ENCODE measurements at regions not wholly inside any gene's neighbourhood (a gene's known extent, or its start where the extent isn't known, plus 50 kb on each side); places are given as distances from the start of the nearest gene placed in this dataset.
A peak's percentile ranks its signal among the peaks of the same experiment; 100 is the strongest.
"Not testable (repeated sequence)": the region's sequence is repeated elsewhere in the genome, so short reads cannot be mapped to it uniquely, and the experiment has no call there.

DNA sequence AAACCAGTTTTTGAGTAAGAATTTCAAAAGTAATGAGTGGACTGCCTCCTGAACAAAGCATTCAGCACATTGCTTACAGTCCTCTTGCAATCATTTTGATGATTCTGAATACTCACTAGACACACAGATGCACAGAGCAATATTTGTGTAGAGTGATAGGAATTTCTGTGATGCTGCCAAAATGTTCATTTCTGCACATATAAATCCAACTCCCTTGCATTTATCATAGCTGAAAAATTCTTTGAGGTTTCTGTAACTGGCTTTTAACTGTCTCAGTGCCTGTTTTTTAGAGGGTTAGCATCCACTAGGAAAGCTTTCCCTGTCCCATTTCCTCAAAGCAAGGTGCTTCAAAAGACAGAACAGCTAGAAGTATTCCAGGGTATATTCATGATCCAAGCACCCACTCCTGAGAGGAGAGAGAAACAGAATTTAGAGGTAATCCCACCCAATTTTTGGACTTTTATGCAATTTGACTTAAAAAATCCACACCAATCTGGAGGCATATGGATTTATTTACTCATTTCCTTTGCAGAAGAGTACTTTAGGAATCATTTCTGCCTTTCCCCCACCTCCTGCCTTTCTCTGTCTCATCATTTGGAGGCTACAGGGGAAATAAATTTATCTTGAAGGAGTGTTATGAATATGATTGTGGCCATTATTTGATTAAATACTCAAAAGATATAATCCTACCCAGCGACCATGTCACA lies 234.5 kb upstream of the SLIT2 start:
- TF ChIP-seq CTCF (IDR thresholded peaks at IDR 0.05; ENCODE audit: control insufficient read depth, insufficient read depth, low read depth, low read length, missing control alignments): no peak
- no peak overlapping the region for H3K4me3 ChIP-seq (ENCODE audit: control insufficient read depth, low read depth, low read length)
- peak; percentile 82 for DNase-seq (ENCODE audit: low read depth)

DNA sequence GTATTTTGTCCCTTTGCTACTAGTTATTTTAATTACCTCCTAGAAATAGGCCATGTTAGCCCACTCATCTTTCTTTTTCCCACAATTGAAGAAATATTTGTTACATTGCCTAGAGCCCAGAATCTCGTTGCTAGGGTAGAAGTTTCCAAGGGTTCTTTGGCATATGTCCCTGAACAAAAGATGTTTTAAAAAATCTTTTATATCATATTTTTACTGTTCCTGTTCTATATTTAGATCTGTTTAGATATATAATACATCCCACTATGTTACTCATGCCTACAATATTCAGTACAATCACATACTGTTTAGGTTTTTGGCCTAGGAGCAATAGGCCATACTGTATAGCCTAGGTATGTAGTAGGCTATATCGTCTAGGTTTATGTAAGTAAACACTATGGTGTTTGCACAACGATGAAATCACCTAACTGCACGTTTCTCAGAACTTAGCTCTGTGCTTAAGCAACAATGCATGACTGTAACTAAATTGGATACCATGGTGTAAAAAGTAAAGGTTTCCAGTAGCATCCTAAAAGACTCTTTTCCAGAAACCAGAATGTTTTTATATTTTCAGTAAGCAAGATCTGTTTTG lies 236.0 kb upstream of the SLIT2 start:
- H3K4me3 ChIP-seq (ENCODE audit: control insufficient read depth, low read depth, low read length): no peak overlapping the region
- no peak for TF ChIP-seq CTCF (IDR thresholded peaks at IDR 0.05; ENCODE audit: control insufficient read depth, insufficient read depth, low read depth, low read length, missing control alignments)
- no peak for DNase-seq (ENCODE audit: low read depth)

- DNase-seq (ENCODE audit: low read depth); H3K4me3 ChIP-seq (ENCODE audit: control insufficient read depth, low read depth, low read length): not testable (repeated sequence)
These were observed 247.7 kb upstream of the SLIT2 start for GRCh38 chr4:20003836-20004558.

DNA sequence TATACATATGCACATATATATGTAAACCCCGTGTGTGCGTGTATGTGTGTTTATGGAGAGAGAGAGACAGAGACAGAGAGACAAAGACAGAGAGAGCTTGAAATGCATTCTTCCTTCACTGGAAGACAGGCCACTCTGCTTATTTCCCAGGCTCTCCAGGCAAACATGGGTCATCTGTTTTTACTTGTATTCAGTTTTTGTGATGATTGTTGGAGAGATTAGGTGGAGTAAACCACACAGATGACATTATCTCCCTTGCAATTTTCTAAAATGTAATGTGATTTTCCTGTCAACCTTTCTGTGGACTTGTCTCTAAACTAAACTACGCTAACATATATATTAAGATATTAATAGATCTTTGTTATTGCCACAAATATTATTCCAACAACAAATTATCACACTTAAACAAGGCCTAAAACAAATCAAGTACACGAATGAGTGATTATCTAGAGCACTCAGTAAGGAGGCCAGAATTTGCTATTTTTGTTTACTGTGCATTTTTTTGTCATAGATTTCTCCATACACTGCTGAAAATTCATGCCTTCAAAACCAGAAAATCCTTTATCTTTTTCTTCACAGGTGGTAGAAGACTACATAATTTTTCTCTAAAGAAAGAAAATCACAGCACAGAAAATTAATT lies 251.8 kb upstream of the SLIT2 start:
- DNase-seq (ENCODE audit: low read depth): no peak
- TF ChIP-seq CTCF (IDR thresholded peaks at IDR 0.05; ENCODE audit: control insufficient read depth, insufficient read depth, low read depth, low read length, missing control alignments): no peak

GRCh38 chr4:19999276-19999675 lies 252.4 kb upstream of the SLIT2 start:
- no peak overlapping the region for H3K4me3 ChIP-seq (ENCODE audit: control insufficient read depth, low read depth, low read length)
- no peak for TF ChIP-seq CTCF (IDR thresholded peaks at IDR 0.05; ENCODE audit: control insufficient read depth, insufficient read depth, low read depth, low read length, missing control alignments)
- no peak for DNase-seq (ENCODE audit: low read depth)

More for the DNA sequence above, 251.8 kb upstream of the SLIT2 start:
- no peak overlapping the region for H3K4me3 ChIP-seq (ENCODE audit: control insufficient read depth, low read depth, low read length)

DNA sequence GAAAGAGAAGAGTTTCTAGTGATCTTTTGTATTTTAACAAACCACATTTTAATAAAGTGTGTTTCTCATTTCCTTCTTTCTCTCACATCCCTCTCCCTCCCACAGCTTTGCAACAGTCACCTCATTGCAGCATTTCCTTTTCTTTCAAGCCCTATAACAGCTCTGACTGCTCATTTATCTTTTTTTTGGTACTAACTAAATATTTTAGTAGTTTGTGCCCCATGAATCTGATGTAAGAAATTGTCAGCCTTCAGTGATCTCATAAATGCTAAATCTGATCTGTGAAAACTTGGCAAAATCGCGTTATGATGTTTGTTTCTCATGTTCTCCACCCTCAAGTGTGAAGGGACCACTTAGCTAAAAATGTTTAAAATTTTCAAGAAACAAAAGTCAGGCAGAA lies 258.5 kb upstream of the SLIT2 start:
- TF ChIP-seq CTCF (IDR thresholded peaks at IDR 0.05; ENCODE audit: control insufficient read depth, insufficient read depth, low read depth, low read length, missing control alignments): no peak
- no peak for DNase-seq (ENCODE audit: low read depth)
- no peak overlapping the region for H3K4me3 ChIP-seq (ENCODE audit: control insufficient read depth, low read depth, low read length)
